GM23338 (cell line): ENCODE measurements at regions not wholly inside any gene's neighbourhood (a gene's known extent, or its start where the extent isn't known, plus 50 kb on each side); places are given as distances from the start of the nearest gene placed in this dataset.

Source experiments
- ATAC-seq: fragments of 200-7000 bp; cut with Tn5 transposase; 3 replicates; pipeline ENCODE4 v1.9.1; 2020
- DNase-seq: peaks from one replicate; pipeline ENCODE4 v3.0.0-alpha.2; 2015; ENCODE audit warnings: low spot score
- H2AFZ ChIP-seq: fragments of 200-600 bp; sonication (generic); 2 replicates; pipeline ENCODE4 v1.8.0; 2016; ENCODE audit warnings: antibody characterized with exemption, mild to moderate bottlenecking, moderate library complexity
- H3F3A ChIP-seq: fragments of 200-600 bp; sonication (generic); replicated peaks from 2 replicates; pipeline ENCODE4 v1.8.0; 2017; ENCODE audit warnings: antibody characterized with exemption, mixed run types, low read depth
- H3K27ac ChIP-seq: fragments of 200-600 bp; sonication (generic); 2 replicates; pipeline ENCODE4 v1.6.1; 2016; ENCODE audit warnings: low read depth
- H3K27me3 ChIP-seq: fragments of 200-600 bp; sonication (generic); 2 replicates; pipeline ENCODE4 v1.8.0; 2016; ENCODE audit warnings: mild to moderate bottlenecking, mixed run types, moderate library complexity; ENCODE audit not compliant: insufficient read depth
- H3K36me3 ChIP-seq: fragments of 200-600 bp; sonication (generic); 2 replicates; pipeline ENCODE4 v1.8.0; 2016; ENCODE audit warnings: mild to moderate bottlenecking; ENCODE audit not compliant: insufficient read depth
- H3K4me1 ChIP-seq: fragments of 200-600 bp; sonication (generic); 2 replicates; pipeline ENCODE4 v1.8.0; 2016; ENCODE audit warnings: mild to moderate bottlenecking, moderate library complexity; ENCODE audit not compliant: insufficient read depth
- H3K4me2 ChIP-seq: fragments of 200-600 bp; sonication (generic); 2 replicates; pipeline ENCODE4 v1.7.1; 2017; ENCODE audit warnings: mixed run types
- H3K4me3 ChIP-seq: fragments of 200-600 bp; sonication (generic); 2 replicates; pipeline ENCODE4 v1.6.1; 2016; ENCODE audit warnings: mixed run types
- H3K79me2 ChIP-seq: fragments of 200-600 bp; sonication (generic); replicated peaks from 2 replicates; pipeline ENCODE4 v1.8.0; 2017; ENCODE audit warnings: mild to moderate bottlenecking; ENCODE audit not compliant: insufficient read depth
- H3K9me2 ChIP-seq: fragments of 200-600 bp; sonication (generic); 2 replicates; pipeline ENCODE4 v1.8.0; 2017; ENCODE audit not compliant: insufficient read depth
- H4K20me1 ChIP-seq: fragments of 200-600 bp; sonication (generic); replicated peaks from 2 replicates; pipeline ENCODE4 v1.8.0; 2017; ENCODE audit warnings: mild to moderate bottlenecking; ENCODE audit not compliant: insufficient read depth
- H3K27ac Mint-ChIP-seq: 2 replicates; pipeline ENCODE4 v1.8.0; 2020; ENCODE audit warnings: inconsistent platforms, mild to moderate bottlenecking, moderate library complexity, mixed read lengths
- H3K27me3 Mint-ChIP-seq: 3 replicates; pipeline ENCODE4 v1.8.0; 2022; ENCODE audit warnings: low read depth, mild to moderate bottlenecking, moderate library complexity, mixed read lengths, inconsistent platforms; ENCODE audit not compliant: insufficient read depth, poor library complexity
- H3K36me3 Mint-ChIP-seq: 3 replicates; pipeline ENCODE4 v1.8.0; 2021; ENCODE audit warnings: low read depth, mild to moderate bottlenecking, inconsistent platforms, moderate library complexity, mixed read lengths
- H3K4me1 Mint-ChIP-seq: 3 replicates; pipeline ENCODE4 v1.8.0; 2020; ENCODE audit warnings: mild to moderate bottlenecking, inconsistent platforms, mixed read lengths
- H3K4me3 Mint-ChIP-seq: 3 replicates; pipeline ENCODE4 v1.8.0; 2021; ENCODE audit warnings: moderate library complexity, mild to moderate bottlenecking, inconsistent platforms, mixed read lengths
- H3K9me3 Mint-ChIP-seq: 3 replicates; pipeline ENCODE4 v1.8.0; 2020; ENCODE audit warnings: moderate library complexity, mild to moderate bottlenecking, inconsistent platforms, mixed read lengths
- REST ChIP-seq: IDR thresholded peaks from one replicate; pipeline ENCODE4 v1.6.1; 2018; ENCODE audit warnings: antibody characterized with exemption; ENCODE audit not compliant: unreplicated experiment
- TF ChIP-seq, protein P1 (sequence below): fragments of 250-450 bp; sonication (Bioruptor Pico); IDR thresholded peaks from 2 replicates; pipeline ENCODE4 v1.5.0; 2020; ENCODE audit warnings: mild to moderate bottlenecking, moderate library complexity
- TF ChIP-seq, protein P2 (sequence below): IDR thresholded peaks from 2 replicates; pipeline ENCODE4 v1.6.1; 2016; ENCODE audit warnings: antibody characterized with exemption

- TF ChIP-seq, protein P1, sequence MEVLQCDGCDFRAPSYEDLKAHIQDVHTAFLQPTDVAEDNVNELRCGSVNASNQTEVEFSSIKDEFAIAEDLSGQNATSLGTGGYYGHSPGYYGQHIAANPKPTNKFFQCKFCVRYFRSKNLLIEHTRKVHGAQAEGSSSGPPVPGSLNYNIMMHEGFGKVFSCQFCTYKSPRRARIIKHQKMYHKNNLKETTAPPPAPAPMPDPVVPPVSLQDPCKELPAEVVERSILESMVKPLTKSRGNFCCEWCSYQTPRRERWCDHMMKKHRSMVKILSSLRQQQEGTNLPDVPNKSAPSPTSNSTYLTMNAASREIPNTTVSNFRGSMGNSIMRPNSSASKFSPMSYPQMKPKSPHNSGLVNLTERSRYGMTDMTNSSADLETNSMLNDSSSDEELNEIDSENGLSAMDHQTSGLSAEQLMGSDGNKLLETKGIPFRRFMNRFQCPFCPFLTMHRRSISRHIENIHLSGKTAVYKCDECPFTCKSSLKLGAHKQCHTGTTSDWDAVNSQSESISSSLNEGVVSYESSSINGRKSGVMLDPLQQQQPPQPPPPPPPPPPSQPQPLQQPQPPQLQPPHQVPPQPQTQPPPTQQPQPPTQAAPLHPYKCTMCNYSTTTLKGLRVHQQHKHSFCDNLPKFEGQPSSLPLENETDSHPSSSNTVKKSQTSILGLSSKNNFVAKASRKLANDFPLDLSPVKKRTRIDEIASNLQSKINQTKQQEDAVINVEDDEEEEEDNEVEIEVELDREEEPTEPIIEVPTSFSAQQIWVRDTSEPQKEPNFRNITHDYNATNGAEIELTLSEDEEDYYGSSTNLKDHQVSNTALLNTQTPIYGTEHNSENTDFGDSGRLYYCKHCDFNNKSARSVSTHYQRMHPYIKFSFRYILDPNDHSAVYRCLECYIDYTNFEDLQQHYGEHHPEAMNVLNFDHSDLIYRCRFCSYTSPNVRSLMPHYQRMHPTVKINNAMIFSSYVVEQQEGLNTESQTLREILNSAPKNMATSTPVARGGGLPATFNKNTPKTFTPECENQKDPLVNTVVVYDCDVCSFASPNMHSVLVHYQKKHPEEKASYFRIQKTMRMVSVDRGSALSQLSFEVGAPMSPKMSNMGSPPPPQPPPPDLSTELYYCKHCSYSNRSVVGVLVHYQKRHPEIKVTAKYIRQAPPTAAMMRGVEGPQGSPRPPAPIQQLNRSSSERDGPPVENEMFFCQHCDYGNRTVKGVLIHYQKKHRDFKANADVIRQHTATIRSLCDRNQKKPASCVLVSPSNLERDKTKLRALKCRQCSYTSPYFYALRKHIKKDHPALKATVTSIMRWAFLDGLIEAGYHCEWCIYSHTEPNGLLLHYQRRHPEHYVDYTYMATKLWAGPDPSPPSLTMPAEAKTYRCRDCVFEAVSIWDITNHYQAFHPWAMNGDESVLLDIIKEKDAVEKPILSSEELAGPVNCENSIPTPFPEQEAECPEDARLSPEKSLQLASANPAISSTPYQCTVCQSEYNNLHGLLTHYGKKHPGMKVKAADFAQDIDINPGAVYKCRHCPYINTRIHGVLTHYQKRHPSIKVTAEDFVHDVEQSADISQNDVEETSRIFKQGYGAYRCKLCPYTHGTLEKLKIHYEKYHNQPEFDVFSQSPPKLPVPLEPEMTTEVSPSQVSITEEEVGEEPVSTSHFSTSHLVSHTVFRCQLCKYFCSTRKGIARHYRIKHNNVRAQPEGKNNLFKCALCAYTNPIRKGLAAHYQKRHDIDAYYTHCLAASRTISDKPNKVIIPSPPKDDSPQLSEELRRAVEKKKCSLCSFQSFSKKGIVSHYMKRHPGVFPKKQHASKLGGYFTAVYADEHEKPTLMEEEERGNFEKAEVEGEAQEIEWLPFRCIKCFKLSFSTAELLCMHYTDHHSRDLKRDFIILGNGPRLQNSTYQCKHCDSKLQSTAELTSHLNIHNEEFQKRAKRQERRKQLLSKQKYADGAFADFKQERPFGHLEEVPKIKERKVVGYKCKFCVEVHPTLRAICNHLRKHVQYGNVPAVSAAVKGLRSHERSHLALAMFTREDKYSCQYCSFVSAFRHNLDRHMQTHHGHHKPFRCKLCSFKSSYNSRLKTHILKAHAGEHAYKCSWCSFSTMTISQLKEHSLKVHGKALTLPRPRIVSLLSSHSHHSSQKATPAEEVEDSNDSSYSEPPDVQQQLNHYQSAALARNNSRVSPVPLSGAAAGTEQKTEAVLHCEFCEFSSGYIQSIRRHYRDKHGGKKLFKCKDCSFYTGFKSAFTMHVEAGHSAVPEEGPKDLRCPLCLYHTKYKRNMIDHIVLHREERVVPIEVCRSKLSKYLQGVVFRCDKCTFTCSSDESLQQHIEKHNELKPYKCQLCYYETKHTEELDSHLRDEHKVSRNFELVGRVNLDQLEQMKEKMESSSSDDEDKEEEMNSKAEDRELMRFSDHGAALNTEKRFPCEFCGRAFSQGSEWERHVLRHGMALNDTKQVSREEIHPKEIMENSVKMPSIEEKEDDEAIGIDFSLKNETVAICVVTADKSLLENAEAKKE (CRISPR knock-in tag), result no peak
- no peak for TF ChIP-seq REST
- TF ChIP-seq, protein P2, sequence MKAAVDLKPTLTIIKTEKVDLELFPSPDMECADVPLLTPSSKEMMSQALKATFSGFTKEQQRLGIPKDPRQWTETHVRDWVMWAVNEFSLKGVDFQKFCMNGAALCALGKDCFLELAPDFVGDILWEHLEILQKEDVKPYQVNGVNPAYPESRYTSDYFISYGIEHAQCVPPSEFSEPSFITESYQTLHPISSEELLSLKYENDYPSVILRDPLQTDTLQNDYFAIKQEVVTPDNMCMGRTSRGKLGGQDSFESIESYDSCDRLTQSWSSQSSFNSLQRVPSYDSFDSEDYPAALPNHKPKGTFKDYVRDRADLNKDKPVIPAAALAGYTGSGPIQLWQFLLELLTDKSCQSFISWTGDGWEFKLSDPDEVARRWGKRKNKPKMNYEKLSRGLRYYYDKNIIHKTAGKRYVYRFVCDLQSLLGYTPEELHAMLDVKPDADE, result no peak
Observed at GRCh38 chr12:131555197-131555846, 155.6 kb upstream of the SFSWAP start (continued).

GRCh38 chr12:131555866-131556265 is 155.0 kb upstream of the SFSWAP start:
- no peaks in the 10 kb centered on the region for H3K9me3 Mint-ChIP-seq
- Histone ChIP-seq H3K27ac (no peak overlapping the region), H3K36me3 (no peaks in the 10 kb centered on the region), H4K20me1 (no peaks in the 10 kb centered on the region), H3K9me2 (peaks cover 11% of the 10 kb centered on the region; the same call in 1 of the 2 replicates), H2AFZ (no peak overlapping the region), H3K79me2 (no peaks in the 10 kb centered on the region), H3K4me1 (peaks cover 23% of the 10 kb centered on the region), H3K27me3 (no peaks in the 10 kb centered on the region), H3F3A (no peaks in the 10 kb centered on the region), H3K4me2 (no peak overlapping the region), H3K4me3 (no peak overlapping the region)
- no peak overlapping the region for H3K27ac Mint-ChIP-seq
- DNase-seq (no peak), ATAC-seq (no peak)
- peaks cover 26% of the 10 kb centered on the region for H3K4me1 Mint-ChIP-seq
- peaks cover 12% of the 10 kb centered on the region for H3K27me3 Mint-ChIP-seq
- no peak overlapping the region for H3K4me3 Mint-ChIP-seq
- peaks cover 4% of the 10 kb centered on the region; the same call in 1 of the 3 replicates for H3K36me3 Mint-ChIP-seq
- TF ChIP-seq, protein P1 (CRISPR knock-in tag), result no peak
